ENCODE measurements at regions not wholly inside any gene's neighbourhood (a gene's known extent, or its start where the extent isn't known, plus 50 kb on each side); places are given as distances from the start of the nearest gene placed in this dataset.
"Not testable (repeated sequence)": the region's sequence is repeated elsewhere in the genome, so short reads cannot be mapped to it uniquely, and the experiment has no call there.

DNA sequence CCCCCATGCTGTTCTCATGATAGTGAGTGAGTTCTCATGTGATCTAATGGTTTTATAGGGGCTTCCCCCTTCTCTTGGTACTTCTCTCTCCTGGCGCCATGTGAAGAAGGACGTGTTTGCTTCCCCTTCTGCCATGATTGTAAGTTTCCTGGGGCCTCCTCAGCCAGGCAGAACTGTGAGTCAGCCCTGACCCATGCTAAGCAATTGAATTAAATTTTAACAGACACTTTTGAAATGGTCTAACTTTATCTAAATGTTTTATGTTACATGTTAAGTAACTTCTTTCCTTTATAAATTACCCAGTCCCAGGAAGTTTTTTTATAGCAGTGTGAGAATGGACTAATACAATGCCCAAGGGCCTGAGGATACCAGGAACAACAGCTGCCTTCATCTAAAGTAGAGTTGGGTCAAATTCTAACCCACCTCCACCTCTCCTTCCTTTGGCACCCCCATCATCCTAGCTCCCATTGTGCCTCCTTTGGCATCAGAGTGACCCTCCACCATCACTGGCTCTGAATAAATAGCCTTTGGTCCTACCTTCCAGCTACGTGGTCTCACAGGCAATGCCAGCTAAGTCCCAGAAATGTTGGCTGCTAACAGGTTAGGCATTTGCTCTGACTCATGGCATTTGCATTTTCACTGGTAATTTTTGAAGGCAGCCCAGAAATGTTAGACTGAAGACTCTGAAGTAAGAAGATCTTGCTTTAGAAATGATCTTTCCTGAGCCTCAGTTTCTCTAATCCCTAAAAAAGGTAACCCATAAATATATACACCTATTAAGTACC lies 182.1 kb downstream of the MOSPD2 start:
- H3K9ac ChIP-seq (ENCODE audit: low read depth, low read length) = no peak overlapping the region
- H3K27ac ChIP-seq (ENCODE audit: low read depth, low read length) = no peak overlapping the region
- no peak overlapping the region for H3K4me3 ChIP-seq (ENCODE audit: low read depth, low read length)
- H3K36me3 ChIP-seq (ENCODE audit: control insufficient read depth, insufficient read depth, low read length) = no peaks in the 10 kb centered on the region
- peaks cover 3% of the 10 kb centered on the region; the same call in 1 of the 2 replicates for H3K4me1 ChIP-seq (ENCODE audit: control insufficient read depth, insufficient read depth, low read length)
- H3K27me3 ChIP-seq (ENCODE audit: control insufficient read depth, insufficient read depth, low read length) = no peaks in the 10 kb centered on the region; the same call in 1 of the 2 replicates
- peaks cover 7% of the 10 kb centered on the region for H3K9me3 ChIP-seq (ENCODE audit: control insufficient read depth, insufficient read depth, low read length)

- Histone ChIP-seq H3K4me3 (ENCODE audit: low read depth, low read length) (no peak overlapping the region), H3K36me3 (ENCODE audit: control insufficient read depth, insufficient read depth, low read length) (no peaks in the 10 kb centered on the region), H3K27me3 (ENCODE audit: control insufficient read depth, insufficient read depth, low read length) (no peaks in the 10 kb centered on the region), H3K27ac (ENCODE audit: low read depth, low read length) (no peak overlapping the region), H3K9me3 (ENCODE audit: control insufficient read depth, insufficient read depth, low read length) (peaks cover 13% of the 10 kb centered on the region), H3K9ac (ENCODE audit: low read depth, low read length) (no peak overlapping the region), H3K4me1 (ENCODE audit: control insufficient read depth, insufficient read depth, low read length) (no peaks in the 10 kb centered on the region)
Measured at GRCh38 chrX:15050395-15050794, 177.2 kb downstream of the MOSPD2 start.

- Histone ChIP-seq H3K4me3 (ENCODE audit: low read depth, low read length) (no peak overlapping the region), H3K36me3 (ENCODE audit: control insufficient read depth, insufficient read depth, low read length) (no peaks in the 10 kb centered on the region), H3K4me1 (ENCODE audit: control insufficient read depth, insufficient read depth, low read length) (no peaks in the 10 kb centered on the region), H3K27me3 (ENCODE audit: control insufficient read depth, insufficient read depth, low read length) (no peaks in the 10 kb centered on the region), H3K27ac (ENCODE audit: low read depth, low read length) (no peak overlapping the region), H3K9ac (ENCODE audit: low read depth, low read length) (no peak overlapping the region), H3K9me3 (ENCODE audit: control insufficient read depth, insufficient read depth, low read length) (no peaks in the 10 kb centered on the region)
Measured at GRCh38 chrX:15043538-15043937, 170.3 kb downstream of the MOSPD2 start.

DNA sequence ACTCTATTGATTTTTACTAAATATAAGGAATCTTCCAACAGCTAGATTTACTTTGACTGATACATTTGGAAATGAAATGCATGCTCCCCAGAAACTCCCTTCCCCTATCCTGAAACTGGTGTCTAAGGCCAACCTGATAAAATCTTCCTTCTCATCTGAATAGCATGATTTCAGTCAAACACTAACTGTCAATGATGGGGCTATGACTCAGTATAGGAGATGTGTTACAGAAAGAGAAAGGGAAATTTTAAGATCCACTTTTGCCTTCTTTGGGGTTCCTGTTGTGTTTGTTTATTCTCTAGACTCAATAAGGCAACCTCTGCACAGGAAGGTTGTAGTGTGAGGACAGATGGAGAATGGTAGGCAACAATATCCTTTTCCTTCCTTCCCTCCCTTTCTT lies 160.7 kb downstream of the MOSPD2 start:
- Histone ChIP-seq H3K36me3 (ENCODE audit: control insufficient read depth, insufficient read depth, low read length) (no peaks in the 10 kb centered on the region), H3K27me3 (ENCODE audit: control insufficient read depth, insufficient read depth, low read length) (no peaks in the 10 kb centered on the region), H3K9ac (ENCODE audit: low read depth, low read length) (no peak overlapping the region), H3K27ac (ENCODE audit: low read depth, low read length) (no peak overlapping the region), H3K9me3 (ENCODE audit: control insufficient read depth, insufficient read depth, low read length) (no peaks in the 10 kb centered on the region), H3K4me1 (ENCODE audit: control insufficient read depth, insufficient read depth, low read length) (no peaks in the 10 kb centered on the region), H3K4me3 (ENCODE audit: low read depth, low read length) (no peak overlapping the region)

- H3K27ac ChIP-seq (ENCODE audit: low read depth, low read length) = no peak overlapping the region
- H3K9ac ChIP-seq (ENCODE audit: low read depth, low read length) = no peak overlapping the region
- H3K9me3 ChIP-seq (ENCODE audit: control insufficient read depth, insufficient read depth, low read length) = no peaks in the 10 kb centered on the region
- H3K36me3 ChIP-seq (ENCODE audit: control insufficient read depth, insufficient read depth, low read length) = no peaks in the 10 kb centered on the region
- H3K4me1 ChIP-seq (ENCODE audit: control insufficient read depth, insufficient read depth, low read length) = no peaks in the 10 kb centered on the region
- H3K27me3 ChIP-seq (ENCODE audit: control insufficient read depth, insufficient read depth, low read length) = peaks cover 5% of the 10 kb centered on the region; the same call in 1 of the 2 replicates
- H3K4me3 ChIP-seq (ENCODE audit: low read depth, low read length) = no peak overlapping the region
Measured at GRCh38 chrX:15017491-15017890, 144.3 kb downstream of the MOSPD2 start.

DNA sequence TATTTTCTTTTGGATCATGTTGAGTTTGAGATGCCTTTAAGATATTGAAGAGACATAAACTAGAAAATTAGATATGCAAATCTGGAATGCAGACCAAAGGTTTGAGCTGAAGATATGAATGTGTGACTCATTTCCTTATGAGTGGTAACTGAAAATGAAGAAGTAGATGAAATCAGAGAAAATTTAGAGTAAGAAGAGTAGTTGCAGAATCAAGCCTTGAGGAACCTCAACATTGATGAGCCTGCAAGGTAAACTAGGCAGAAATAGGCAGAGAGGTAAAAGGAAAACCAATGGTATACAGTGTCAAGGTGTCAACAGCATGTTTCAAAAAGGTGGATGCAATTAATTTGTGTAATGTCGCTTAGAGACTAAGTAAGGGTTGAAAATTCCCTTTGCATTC lies 142.8 kb downstream of the MOSPD2 start:
- no peaks in the 10 kb centered on the region for H3K9me3 ChIP-seq (ENCODE audit: control insufficient read depth, insufficient read depth, low read length)
- peaks cover 5% of the 10 kb centered on the region; the same call in 1 of the 2 replicates for H3K27me3 ChIP-seq (ENCODE audit: control insufficient read depth, insufficient read depth, low read length)
- no peak overlapping the region for H3K27ac ChIP-seq (ENCODE audit: low read depth, low read length)
- no peak overlapping the region for H3K4me3 ChIP-seq (ENCODE audit: low read depth, low read length)
- no peaks in the 10 kb centered on the region for H3K36me3 ChIP-seq (ENCODE audit: control insufficient read depth, insufficient read depth, low read length)
- H3K4me1 ChIP-seq (ENCODE audit: control insufficient read depth, insufficient read depth, low read length) = no peaks in the 10 kb centered on the region
- H3K9ac ChIP-seq (ENCODE audit: low read depth, low read length) = no peak overlapping the region

DNA sequence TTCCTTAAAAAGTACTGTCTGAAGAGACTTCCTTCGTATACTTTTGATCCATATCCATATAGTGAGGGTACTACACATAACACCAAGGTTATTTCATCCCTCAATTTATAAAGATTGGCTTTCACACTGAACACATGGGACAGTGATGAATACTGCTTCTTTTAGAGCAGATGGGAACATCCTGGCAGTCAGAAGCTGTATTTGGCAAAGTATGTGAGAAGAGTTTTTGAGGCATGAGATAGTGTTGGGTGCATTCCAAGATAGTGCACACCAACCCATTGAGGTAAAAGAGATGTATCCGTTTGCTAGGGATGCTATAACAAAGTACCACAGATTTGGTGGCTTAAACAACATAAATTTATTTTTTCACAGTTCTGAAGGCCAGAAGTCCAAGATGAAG lies 141.1 kb downstream of the MOSPD2 start:
- Histone ChIP-seq H3K4me3 (ENCODE audit: low read depth, low read length) (no peak overlapping the region), H3K36me3 (ENCODE audit: control insufficient read depth, insufficient read depth, low read length) (no peaks in the 10 kb centered on the region), H3K27me3 (ENCODE audit: control insufficient read depth, insufficient read depth, low read length) (peaks cover 5% of the 10 kb centered on the region; the same call in 1 of the 2 replicates), H3K9me3 (ENCODE audit: control insufficient read depth, insufficient read depth, low read length) (no peaks in the 10 kb centered on the region), H3K4me1 (ENCODE audit: control insufficient read depth, insufficient read depth, low read length) (no peaks in the 10 kb centered on the region), H3K9ac (ENCODE audit: low read depth, low read length) (no peak overlapping the region), H3K27ac (ENCODE audit: low read depth, low read length) (no peak overlapping the region)

DNA sequence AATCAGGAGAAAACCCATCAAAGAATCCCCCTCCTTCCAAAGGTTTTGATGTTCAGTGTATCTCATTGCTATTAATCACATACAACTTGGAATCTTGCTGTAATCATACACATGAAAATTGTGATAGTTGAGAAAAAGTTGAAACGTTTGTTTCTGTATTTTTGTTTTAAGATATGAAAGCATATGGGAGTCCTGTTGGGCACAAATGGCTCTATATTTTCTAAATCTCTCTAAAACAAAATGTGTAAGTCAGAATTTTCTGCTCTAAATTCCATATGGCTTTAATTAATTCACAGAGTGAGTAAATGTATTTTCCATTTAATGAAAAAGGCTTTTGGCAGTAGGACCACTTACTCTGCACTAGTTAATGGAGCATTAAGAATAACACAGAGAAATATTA lies 140.2 kb downstream of the MOSPD2 start:
- Histone ChIP-seq H3K4me3 (ENCODE audit: low read depth, low read length) (no peak overlapping the region), H3K27me3 (ENCODE audit: control insufficient read depth, insufficient read depth, low read length) (peaks cover 5% of the 10 kb centered on the region; the same call in 1 of the 2 replicates), H3K9ac (ENCODE audit: low read depth, low read length) (no peak overlapping the region), H3K27ac (ENCODE audit: low read depth, low read length) (no peak overlapping the region), H3K36me3 (ENCODE audit: control insufficient read depth, insufficient read depth, low read length) (no peaks in the 10 kb centered on the region), H3K9me3 (ENCODE audit: control insufficient read depth, insufficient read depth, low read length) (no peaks in the 10 kb centered on the region), H3K4me1 (ENCODE audit: control insufficient read depth, insufficient read depth, low read length) (no peaks in the 10 kb centered on the region)

- H3K9me3 ChIP-seq (ENCODE audit: control insufficient read depth, insufficient read depth, low read length) = no peaks in the 10 kb centered on the region; the same call in 1 of the 2 replicates
- no peaks in the 10 kb centered on the region for H3K36me3 ChIP-seq (ENCODE audit: control insufficient read depth, insufficient read depth, low read length)
- no peak overlapping the region for H3K4me3 ChIP-seq (ENCODE audit: low read depth, low read length)
- H3K27ac ChIP-seq (ENCODE audit: low read depth, low read length) = no peak overlapping the region
- no peak overlapping the region for H3K9ac ChIP-seq (ENCODE audit: low read depth, low read length)
- H3K4me1 ChIP-seq (ENCODE audit: control insufficient read depth, insufficient read depth, low read length) = no peaks in the 10 kb centered on the region
- H3K27me3 ChIP-seq (ENCODE audit: control insufficient read depth, insufficient read depth, low read length) = no peaks in the 10 kb centered on the region
Measured at GRCh38 chrX:14997271-14997670, 124.0 kb downstream of the MOSPD2 start.

- H3K9ac ChIP-seq (ENCODE audit: low read depth, low read length); H3K27me3 ChIP-seq (ENCODE audit: control insufficient read depth, insufficient read depth, low read length); H3K36me3 ChIP-seq (ENCODE audit: control insufficient read depth, insufficient read depth, low read length); H3K27ac ChIP-seq (ENCODE audit: low read depth, low read length); H3K4me1 ChIP-seq (ENCODE audit: control insufficient read depth, insufficient read depth, low read length); H3K4me3 ChIP-seq (ENCODE audit: low read depth, low read length); H3K9me3 ChIP-seq (ENCODE audit: control insufficient read depth, insufficient read depth, low read length): not testable (repeated sequence)
Measured at GRCh38 chrX:14984425-14984824, 111.2 kb downstream of the MOSPD2 start.
